HEK293 (cell line): ENCODE measurements at regions not wholly inside any gene's neighbourhood (a gene's known extent, or its start where the extent isn't known, plus 50 kb on each side); places are given as distances from the start of the nearest gene placed in this dataset.

Experiments used
- KLF9 ChIP-seq: fragments of 450-650 bp; formaldehyde crosslinking; IDR thresholded peaks from 2 replicates; pipeline ENCODE4 v1.5.1; 2016; ENCODE audit warnings: missing biosample characterization, missing genetic modification characterization, low read depth
- MYNN ChIP-seq: fragments of 450-650 bp; formaldehyde crosslinking; IDR thresholded peaks from 2 replicates; pipeline ENCODE4 v1.5.1; 2016; ENCODE audit warnings: missing biosample characterization, missing genetic modification characterization, borderline replicate concordance
- YY1 ChIP-seq: fragments of 450-650 bp; formaldehyde crosslinking; IDR thresholded peaks from 2 replicates; pipeline ENCODE4 v1.5.1; 2018; ENCODE audit warnings: missing biosample characterization, missing genetic modification characterization
- YY2 ChIP-seq: fragments of 450-650 bp; formaldehyde crosslinking; IDR thresholded peaks from 2 replicates; pipeline ENCODE4 v1.5.1; 2016; ENCODE audit warnings: missing biosample characterization, missing genetic modification characterization
- ZBTB17 ChIP-seq: fragments of 450-650 bp; formaldehyde crosslinking; IDR thresholded peaks from 2 replicates; pipeline ENCODE4 v1.5.1; 2016; ENCODE audit warnings: missing biosample characterization, missing genetic modification characterization
- ZFP3 ChIP-seq: fragments of 450-650 bp; formaldehyde crosslinking; IDR thresholded peaks from 2 replicates; pipeline ENCODE4 v1.5.1; 2016; ENCODE audit warnings: low read depth, missing biosample characterization, missing genetic modification characterization
- ZNF138 ChIP-seq: fragments of 450-650 bp; formaldehyde crosslinking; IDR thresholded peaks from 2 replicates; pipeline ENCODE4 v1.5.1; 2016; ENCODE audit warnings: missing biosample characterization, missing genetic modification characterization, borderline replicate concordance
- ZNF155 ChIP-seq: fragments of 450-650 bp; formaldehyde crosslinking; IDR thresholded peaks from 2 replicates; pipeline ENCODE4 v1.5.1; 2016; ENCODE audit warnings: missing biosample characterization, missing genetic modification characterization
- ZNF510 ChIP-seq: fragments of 450-650 bp; formaldehyde crosslinking; IDR thresholded peaks from 2 replicates; pipeline ENCODE4 v1.5.1; 2018; ENCODE audit warnings: mild to moderate bottlenecking, missing genetic modification characterization, missing biosample characterization; ENCODE audit not compliant: insufficient replicate concordance
- TF ChIP-seq, protein P1 (sequence below): fragments of 450-650 bp; formaldehyde crosslinking; IDR thresholded peaks from 2 replicates; pipeline ENCODE4 v1.5.1; 2016; ENCODE audit warnings: missing biosample characterization, missing genetic modification characterization
- TF ChIP-seq, protein P2 (sequence below): fragments of 450-650 bp; formaldehyde crosslinking; IDR thresholded peaks from 2 replicates; pipeline ENCODE4 v1.5.1; 2016; ENCODE audit warnings: missing biosample characterization, missing genetic modification characterization
- TF ChIP-seq, protein P3 (sequence below): fragments of 450-650 bp; formaldehyde crosslinking; IDR thresholded peaks from 2 replicates; pipeline ENCODE4 v1.5.1; 2016; ENCODE audit warnings: missing biosample characterization, missing genetic modification characterization
- TF ChIP-seq, protein P4 (sequence below): sonication (generic); formaldehyde crosslinking; IDR thresholded peaks from 2 replicates; pipeline ENCODE4 v1.8.1; 2022; ENCODE audit warnings: mild to moderate bottlenecking, moderate library complexity, missing genetic modification reagents
- TF ChIP-seq, protein P5 (sequence below): fragments of 450-650 bp; formaldehyde crosslinking; IDR thresholded peaks from 2 replicates; pipeline ENCODE4 v1.5.1; 2017; ENCODE audit warnings: missing biosample characterization, missing genetic modification characterization

DNA sequence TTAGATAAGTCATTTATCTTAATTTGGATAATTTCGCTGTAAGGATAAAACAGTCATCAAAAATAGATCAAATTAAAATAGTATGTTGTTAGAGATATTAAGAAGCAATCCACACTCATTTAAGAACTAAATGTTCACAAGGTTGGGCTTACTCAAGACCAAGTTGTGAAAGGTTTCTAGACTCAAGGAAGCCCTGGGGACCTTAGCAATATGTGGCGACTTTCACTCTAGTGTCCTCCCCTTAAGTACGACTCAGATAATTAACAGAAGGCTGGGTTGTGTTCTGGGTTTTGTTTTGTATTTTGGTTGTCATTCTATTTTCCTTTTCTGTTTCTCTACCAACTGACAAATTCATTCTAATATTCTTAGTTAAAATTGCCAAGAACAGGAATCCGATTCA is 1008.0 kb downstream of the PCDH9 start:
- TF ChIP-seq ZNF138 (tag by site-specific recombination) (no peak), YY1 (tag by site-specific recombination) (no peak), ZNF155 (tag by site-specific recombination) (no peak), MYNN (tag by site-specific recombination) (no peak), ZFP3 (no peak), ZBTB17 (tag by site-specific recombination) (no peak), KLF9 (no peak), YY2 (tag by site-specific recombination) (no peak), ZNF510 (tag by site-specific recombination) (no peak)
- TF ChIP-seq, protein P1, sequence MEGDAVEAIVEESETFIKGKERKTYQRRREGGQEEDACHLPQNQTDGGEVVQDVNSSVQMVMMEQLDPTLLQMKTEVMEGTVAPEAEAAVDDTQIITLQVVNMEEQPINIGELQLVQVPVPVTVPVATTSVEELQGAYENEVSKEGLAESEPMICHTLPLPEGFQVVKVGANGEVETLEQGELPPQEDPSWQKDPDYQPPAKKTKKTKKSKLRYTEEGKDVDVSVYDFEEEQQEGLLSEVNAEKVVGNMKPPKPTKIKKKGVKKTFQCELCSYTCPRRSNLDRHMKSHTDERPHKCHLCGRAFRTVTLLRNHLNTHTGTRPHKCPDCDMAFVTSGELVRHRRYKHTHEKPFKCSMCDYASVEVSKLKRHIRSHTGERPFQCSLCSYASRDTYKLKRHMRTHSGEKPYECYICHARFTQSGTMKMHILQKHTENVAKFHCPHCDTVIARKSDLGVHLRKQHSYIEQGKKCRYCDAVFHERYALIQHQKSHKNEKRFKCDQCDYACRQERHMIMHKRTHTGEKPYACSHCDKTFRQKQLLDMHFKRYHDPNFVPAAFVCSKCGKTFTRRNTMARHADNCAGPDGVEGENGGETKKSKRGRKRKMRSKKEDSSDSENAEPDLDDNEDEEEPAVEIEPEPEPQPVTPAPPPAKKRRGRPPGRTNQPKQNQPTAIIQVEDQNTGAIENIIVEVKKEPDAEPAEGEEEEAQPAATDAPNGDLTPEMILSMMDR (tag by site-specific recombination) = no peak
- TF ChIP-seq, protein P2, sequence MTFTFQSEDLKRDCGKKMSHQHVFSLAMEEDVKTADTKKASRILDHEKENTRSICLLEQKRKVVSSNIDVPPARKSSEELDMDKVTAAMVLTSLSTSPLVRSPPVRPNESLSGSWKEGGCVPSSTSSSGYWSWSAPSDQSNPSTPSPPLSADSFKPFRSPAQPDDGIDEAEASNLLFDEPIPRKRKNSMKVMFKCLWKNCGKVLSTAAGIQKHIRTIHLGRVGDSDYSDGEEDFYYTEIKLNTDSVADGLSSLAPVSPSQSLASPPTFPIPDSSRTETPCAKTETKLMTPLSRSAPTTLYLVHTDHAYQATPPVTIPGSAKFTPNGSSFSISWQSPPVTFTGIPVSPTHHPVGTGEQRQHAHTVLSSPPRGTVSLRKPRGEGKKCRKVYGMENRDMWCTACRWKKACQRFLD (tag by site-specific recombination) = no peak
- TF ChIP-seq, protein P3, sequence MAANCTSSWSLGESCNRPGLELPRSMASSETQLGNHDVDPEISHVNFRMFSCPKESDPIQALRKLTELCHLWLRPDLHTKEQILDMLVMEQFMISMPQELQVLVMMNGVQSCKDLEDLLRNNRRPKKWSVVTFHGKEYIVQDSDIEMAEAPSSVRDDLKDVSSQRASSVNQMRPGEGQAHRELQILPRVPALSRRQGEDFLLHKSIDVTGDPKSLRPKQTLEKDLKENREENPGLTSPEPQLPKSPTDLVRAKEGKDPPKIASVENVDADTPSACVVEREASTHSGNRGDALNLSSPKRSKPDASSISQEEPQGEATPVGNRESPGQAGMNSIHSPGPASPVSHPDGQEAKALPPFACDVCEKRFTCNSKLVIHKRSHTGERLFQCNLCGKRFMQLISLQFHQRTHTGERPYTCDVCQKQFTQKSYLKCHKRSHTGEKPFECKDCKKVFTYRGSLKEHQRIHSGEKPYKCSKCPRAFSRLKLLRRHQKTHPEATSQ (tag by site-specific recombination) = no peak
- TF ChIP-seq, protein P4, sequence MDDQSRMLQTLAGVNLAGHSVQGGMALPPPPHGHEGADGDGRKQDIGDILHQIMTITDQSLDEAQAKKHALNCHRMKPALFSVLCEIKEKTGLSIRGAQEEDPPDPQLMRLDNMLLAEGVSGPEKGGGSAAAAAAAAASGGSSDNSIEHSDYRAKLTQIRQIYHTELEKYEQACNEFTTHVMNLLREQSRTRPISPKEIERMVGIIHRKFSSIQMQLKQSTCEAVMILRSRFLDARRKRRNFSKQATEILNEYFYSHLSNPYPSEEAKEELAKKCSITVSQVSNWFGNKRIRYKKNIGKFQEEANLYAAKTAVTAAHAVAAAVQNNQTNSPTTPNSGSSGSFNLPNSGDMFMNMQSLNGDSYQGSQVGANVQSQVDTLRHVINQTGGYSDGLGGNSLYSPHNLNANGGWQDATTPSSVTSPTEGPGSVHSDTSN (CRISPR knock-in tag) = no peak
- TF ChIP-seq, protein P5, sequence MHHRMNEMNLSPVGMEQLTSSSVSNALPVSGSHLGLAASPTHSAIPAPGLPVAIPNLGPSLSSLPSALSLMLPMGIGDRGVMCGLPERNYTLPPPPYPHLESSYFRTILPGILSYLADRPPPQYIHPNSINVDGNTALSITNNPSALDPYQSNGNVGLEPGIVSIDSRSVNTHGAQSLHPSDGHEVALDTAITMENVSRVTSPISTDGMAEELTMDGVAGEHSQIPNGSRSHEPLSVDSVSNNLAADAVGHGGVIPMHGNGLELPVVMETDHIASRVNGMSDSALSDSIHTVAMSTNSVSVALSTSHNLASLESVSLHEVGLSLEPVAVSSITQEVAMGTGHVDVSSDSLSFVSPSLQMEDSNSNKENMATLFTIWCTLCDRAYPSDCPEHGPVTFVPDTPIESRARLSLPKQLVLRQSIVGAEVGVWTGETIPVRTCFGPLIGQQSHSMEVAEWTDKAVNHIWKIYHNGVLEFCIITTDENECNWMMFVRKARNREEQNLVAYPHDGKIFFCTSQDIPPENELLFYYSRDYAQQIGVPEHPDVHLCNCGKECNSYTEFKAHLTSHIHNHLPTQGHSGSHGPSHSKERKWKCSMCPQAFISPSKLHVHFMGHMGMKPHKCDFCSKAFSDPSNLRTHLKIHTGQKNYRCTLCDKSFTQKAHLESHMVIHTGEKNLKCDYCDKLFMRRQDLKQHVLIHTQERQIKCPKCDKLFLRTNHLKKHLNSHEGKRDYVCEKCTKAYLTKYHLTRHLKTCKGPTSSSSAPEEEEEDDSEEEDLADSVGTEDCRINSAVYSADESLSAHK = no peak
